NCI-H82 (cell line): ENCODE measurements at regions not wholly inside any gene's neighbourhood (a gene's known extent, or its start where the extent isn't known, plus 50 kb on each side); places are given as distances from the start of the nearest gene placed in this dataset.

ENCODE experiments used
- DNase-seq: peaks from one replicate; lab custom pipeline; 2025; lab: John Stamatoyannopoulos, UW

GRCh38 chr2:111715987-111716904, 167.7 kb downstream of the ANAPC1 start:
- no peak for DNase-seq

- DNase-seq: no peak
These were observed 166.9 kb downstream of the ANAPC1 start for GRCh38 chr2:111716905-111717775.
